NCI-H1436 (cell line): ENCODE measurements at regions not wholly inside any gene's neighbourhood (a gene's known extent, or its start where the extent isn't known, plus 50 kb on each side); places are given as distances from the start of the nearest gene placed in this dataset.

Experiments
- DNase-seq: peaks from one replicate; lab custom pipeline; 2025; lab: John Stamatoyannopoulos, UW

DNA sequence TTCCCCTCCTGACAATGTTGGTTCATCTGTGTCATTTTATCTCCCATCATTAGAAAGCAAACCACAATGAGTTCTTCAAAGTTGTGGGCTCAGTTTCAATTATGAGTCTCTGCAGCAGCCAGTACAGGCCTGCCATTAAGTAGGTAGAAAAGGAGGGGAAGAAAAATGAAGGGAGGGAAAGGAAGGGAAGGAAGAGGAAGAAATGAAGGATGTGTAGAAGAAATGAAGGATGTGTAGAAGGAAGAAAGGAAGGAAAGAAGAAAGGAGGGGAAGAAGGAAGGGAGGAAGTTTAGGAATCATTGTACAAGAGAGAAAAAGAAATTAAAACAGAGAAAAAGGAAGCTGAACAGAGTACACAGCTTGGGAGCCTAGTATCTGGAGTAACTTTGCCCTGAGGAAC is 498.3 kb upstream of the DAB1 start:
- DNase-seq: no peak

- no peak for DNase-seq
Measured at GRCh38 chr1:57916041-57916440, 492.2 kb upstream of the DAB1 start.

DNA sequence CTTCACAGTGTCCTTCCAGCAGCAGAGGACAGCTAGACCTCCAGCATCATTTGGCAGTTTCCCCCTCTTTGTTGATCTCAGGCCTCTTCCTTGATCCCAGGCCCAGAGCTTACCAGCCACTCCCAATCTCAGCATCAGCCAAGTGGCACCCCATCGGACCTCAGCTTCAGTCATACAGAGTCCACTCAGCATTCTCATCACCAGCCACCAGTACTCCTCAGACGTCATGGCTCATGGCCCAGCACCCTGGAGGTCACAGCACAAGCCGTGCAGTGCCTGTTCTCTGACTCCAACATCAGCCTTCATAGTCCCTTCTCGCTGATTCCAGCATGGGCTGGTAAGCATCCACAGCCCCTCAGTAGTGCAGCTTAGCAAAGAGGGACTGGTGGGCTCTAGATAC is 487.6 kb upstream of the DAB1 start:
- no peak for DNase-seq

GRCh38 chr1:57910782-57911181 is 486.9 kb upstream of the DAB1 start:
- no peak for DNase-seq

GRCh38 chr1:57910305-57910704 is 486.4 kb upstream of the DAB1 start:
- no peak for DNase-seq

GRCh38 chr1:57908147-57908890 is 484.5 kb upstream of the DAB1 start:
- no peak for DNase-seq

DNA sequence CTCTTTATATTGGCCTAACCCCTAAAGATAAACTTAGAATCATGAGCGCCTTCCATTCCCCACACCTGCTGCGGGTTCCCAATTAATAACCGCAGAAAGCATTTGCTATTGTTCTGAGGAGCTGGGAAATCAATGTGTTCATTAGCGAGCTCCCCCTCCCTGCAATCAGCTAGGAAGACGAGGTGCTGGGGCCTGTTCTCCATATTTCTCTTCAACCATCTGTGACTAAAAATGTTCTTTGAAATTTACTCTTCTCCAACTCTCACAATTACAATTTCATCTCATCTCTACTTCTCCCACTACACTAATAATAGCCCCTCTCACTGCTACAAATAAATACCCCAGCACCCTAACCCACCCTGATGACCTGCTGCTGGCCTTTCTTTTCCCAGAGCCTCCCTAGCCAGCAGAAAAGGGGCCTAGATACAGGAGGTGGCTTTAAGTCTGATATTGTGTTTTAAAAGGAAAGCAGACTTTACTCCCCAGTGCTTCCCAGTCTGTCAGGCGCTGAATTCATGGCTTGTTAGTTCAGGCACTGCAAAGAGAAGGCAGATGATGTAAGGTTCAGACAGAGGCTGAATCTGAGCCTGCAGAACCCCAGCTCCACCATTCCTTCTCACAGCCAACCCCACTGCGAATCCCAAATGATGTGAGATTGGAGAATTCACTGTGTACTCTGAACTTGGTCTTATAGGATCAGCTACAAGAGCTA is 477.5 kb upstream of the DAB1 start:
- DNase-seq: no peak

- no peak for DNase-seq
Measured at GRCh38 chr1:57898531-57898930, 474.7 kb upstream of the DAB1 start.

GRCh38 chr1:57897581-57897980 is 473.7 kb upstream of the DAB1 start:
- no peak for DNase-seq

DNA sequence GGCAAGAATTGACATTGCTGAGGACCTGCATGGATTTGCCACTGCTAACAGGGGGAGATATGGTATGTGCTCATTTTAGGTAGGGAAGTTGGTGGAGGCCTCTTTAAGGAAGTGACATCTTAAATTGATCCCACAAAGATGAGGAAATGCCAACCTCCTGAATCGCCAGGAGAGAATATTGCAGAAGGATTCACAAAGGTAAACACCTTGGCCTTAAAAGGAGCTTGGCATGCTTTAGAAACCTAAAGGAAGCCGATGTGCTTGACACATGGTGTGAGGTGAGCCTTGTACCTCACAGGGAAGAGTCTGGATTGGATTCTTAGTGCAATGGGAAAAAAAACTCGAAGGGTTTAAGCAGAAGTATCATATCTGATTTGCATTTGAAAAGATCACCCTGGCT is 470.5 kb upstream of the DAB1 start:
- no peak for DNase-seq

DNA sequence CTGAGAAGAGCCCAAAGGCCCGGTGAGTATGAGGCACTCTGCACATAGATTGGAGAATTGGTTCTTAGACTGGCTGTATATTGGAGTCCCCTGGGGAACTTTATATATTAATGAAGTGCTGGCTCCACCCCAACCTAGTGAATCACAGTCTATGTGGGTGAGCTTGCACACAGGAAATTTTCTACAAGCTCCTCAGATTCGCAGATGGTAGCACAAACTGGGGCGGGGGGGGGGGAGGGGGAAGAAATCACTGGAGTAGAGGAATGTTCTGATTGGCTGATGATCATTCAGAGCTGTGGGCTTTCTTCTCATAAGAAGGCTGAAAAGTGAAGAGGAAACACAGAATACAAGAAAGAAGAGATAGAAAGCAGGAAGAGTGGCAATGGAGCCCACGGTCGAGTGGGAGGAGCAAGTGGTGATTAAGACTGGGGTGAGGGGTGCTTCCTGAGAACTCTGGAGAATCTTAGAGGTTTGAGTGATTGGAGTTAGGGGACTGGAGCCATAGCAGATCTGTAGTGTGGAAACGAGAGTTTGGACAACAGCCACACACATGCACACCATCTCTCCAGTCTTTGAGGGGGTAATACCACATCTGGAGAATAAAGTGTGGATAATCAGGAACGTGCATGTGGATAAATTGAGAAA is 465.9 kb upstream of the DAB1 start:
- no peak for DNase-seq

DNA sequence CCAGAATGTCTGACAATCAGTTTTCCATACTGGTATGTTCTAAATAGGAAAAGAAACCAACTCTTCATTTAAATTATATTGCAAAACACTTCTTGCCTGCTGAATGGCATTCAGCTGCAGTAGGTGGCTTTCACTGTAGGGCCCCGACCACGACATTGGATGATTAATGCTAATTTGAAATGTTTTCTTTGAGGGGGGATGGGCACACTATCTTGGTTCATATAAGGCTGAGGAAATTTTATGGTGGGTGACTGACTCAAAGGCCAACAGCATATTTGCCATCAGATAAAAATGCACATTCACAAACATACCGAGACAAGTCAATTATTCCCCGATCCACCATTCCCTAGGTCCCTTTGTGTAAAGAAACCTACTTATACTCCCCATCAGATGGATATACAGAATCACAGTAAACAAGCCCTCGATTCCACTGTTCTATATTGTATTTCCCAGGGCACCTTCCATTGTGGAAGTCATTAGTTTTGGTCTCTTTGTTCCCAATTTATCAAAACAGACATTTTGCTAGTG is 464.2 kb upstream of the DAB1 start:
- DNase-seq: no peak

GRCh38 chr1:57886376-57886775 is 462.5 kb upstream of the DAB1 start:
- no peak for DNase-seq

GRCh38 chr1:57883642-57883995 is 459.8 kb upstream of the DAB1 start:
- DNase-seq: no peak

- no peak for DNase-seq
Measured at GRCh38 chr1:57882934-57883641, 459.2 kb upstream of the DAB1 start.

DNA sequence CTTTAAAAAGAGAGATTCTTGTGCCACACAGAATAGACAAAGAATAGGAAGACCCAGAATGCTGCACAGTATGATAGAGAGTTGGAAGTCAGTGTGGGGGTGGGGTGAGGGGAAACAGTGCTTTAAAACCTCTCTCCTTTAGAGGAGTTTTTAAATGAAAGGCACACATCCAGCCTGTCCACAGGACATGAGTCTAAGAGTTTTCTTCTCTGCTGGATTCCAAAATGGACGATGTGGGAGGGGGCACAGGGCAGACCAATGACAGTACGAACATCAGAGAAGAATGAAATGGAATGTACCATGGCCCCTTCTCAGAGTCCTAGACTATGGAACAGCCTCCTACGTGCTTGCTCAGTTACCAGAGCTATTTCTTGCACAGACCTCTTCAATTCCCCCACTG is 458.2 kb upstream of the DAB1 start:
- DNase-seq: no peak

- DNase-seq: no peak
Measured at GRCh38 chr1:57881639-57882038, 457.8 kb upstream of the DAB1 start.

GRCh38 chr1:57879700-57880099 is 455.8 kb upstream of the DAB1 start:
- no peak for DNase-seq

DNA sequence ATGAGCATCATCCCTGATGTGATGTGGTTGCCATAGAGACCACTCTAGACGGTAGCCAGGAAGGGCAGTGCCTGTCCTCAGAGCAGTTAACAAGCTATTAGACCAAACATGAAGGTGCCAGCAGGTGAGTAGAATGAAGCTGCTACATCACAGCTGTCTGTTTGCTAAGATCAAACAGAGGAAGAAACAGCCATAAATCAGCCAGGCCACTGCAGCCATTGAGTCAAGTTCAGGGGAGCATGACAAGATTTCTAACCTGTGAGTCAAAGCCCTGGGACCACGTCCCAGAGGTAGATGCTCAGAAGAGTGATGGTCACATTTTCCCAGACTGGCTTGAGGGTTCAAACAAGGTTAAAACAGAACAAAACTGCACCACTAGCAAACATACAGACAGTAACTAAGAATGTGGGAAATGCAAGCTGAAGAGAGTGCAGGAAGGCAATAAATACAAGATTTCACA is 450.6 kb upstream of the DAB1 start:
- DNase-seq: peak; percentile 4

DNA sequence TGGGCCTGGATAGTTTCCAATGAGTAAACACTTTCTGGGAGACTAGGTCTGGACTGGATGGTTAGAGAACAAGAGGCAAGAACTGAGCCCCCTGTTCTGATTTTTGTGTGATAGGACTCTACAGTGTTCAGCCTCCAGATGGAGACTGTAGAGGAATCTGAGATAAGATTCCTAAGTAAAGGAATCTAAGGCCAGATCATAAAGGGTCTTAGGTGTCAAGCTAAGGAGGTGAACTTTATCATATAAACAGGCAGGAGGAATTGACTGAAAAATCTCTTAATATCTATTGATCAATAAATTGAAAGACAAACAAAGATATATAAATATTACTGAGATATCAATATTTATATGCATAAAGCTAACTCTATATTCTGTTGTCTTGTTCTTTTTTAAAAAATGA is 449.1 kb upstream of the DAB1 start:
- DNase-seq: no peak

DNA sequence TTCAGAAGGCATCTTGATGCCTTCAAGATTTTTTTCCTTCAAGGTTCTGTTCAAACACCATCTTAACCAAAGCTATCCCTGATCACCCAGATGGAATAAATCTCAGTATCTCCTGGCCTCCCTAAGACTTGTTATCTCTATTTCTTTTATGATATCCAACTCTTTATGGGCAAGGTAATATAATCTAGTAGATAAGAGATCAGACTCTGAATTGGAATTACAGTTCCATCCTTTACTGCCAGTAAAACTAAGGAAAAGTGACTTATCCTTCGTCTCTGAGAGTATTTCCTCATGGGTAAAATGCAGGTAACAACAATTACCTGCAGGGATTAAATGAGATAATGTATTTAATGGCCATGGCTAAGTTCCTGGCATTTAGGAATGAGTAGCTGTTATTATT is 445.0 kb upstream of the DAB1 start:
- DNase-seq: no peak

DNA sequence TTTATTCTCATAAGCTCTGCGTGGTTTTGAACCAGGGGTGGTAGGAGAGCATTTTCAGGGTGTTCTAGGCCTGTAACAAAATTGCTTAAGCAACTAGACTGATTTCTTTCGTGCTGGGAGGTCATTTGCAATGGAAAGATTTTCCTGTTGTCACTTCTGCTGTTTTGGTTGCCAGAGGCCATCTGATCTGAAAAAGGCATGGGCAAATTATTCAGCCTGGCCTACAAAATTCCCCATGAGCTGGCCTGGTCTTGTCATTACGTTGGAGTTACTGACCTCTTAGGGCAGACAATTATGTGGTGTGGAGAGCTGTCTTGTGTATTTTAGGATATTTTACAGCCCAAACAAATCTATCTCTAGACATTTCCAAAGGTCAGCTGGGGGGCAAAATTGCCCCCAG is 444.4 kb upstream of the DAB1 start:
- DNase-seq: no peak
